ENCODE measurements at regions not wholly inside any gene's neighbourhood (a gene's known extent, or its start where the extent isn't known, plus 50 kb on each side); places are given as distances from the start of the nearest gene placed in this dataset.
A peak's percentile ranks its signal among the peaks of the same experiment; 100 is the strongest.
"Not testable (repeated sequence)": the region's sequence is repeated elsewhere in the genome, so short reads cannot be mapped to it uniquely, and the experiment has no call there.

DNA sequence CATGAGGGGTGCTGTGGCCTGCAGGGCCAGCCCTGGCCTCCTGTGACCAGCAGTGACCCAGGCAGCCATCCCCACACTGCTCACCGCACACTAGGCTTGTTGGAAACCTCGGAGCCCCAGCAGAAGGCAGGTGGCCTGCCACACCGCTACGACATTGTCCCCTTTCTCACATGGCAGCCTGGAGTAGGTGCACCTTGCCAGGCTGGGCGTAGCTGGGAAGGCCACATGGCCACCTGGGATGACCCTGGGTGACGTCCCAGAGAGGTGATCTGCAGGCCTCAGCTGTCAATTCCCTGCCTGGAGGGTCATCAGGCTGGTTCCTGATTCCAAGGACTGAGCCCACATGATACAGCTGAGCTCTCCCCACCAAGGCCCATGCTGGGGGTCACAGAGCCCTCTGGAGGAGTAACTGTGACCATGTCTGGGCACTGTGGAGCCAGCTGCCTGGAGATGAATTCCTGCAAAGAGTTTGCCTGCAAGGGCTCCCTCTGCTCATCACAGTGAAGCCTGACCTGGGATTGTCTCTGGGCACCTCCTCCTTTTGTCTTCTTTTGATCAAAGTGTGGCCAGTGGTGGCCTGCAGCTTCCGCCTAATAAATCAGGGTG lies 119.6 kb upstream of the OTOS start:
- in situ Hi-C loops (cut with HindIII; ENCODE audit: low pct_ligation_motif_present, low pct_unique_long_range_greater_than_20kb, low sequenced_read_pairs): no loop called here
- no peak for DNase-seq

GRCh38 chr2:240260664-240261063 lies 120.2 kb upstream of the OTOS start:
- DNase-seq: no peak
- in situ Hi-C loops (cut with HindIII; ENCODE audit: low pct_ligation_motif_present, low pct_unique_long_range_greater_than_20kb, low sequenced_read_pairs): no loop called here

GRCh38 chr2:240262578-240262977 lies 122.1 kb upstream of the OTOS start:
- DNase-seq; in situ Hi-C loops (cut with HindIII; ENCODE audit: low pct_ligation_motif_present, low pct_unique_long_range_greater_than_20kb, low sequenced_read_pairs): not testable (repeated sequence)

- no peak for DNase-seq
Measured at GRCh38 chr2:240269380-240269779, 128.9 kb upstream of the OTOS start.

DNA sequence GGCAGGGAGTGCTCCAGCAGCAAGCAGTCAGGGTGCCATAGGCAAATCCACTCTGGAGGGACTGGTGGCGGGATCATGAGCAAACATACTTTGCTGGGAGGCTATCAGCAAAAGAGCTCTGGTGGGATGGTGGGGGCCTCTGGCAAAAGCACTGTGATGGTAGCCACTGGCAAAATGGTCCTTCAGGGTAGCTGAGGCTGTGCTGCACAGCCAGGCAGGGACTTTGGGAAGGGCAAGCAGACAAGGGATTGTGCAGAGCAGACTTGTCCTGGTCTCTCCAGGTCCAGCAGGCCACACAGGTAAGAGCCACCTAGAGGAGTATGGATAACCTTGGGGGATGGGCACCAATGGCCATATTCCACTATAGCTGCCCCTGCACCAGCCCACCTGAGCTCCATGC lies 129.4 kb upstream of the OTOS start:
- no peak for DNase-seq
- in situ Hi-C loops (cut with HindIII; ENCODE audit: low pct_ligation_motif_present, low pct_unique_long_range_greater_than_20kb, low sequenced_read_pairs): no loop called here

More at GRCh38 chr2:240269380-240269779, 128.9 kb upstream of the OTOS start:
- in situ Hi-C loops (cut with HindIII; ENCODE audit: low pct_ligation_motif_present, low pct_unique_long_range_greater_than_20kb, low sequenced_read_pairs): no loop called here

DNA sequence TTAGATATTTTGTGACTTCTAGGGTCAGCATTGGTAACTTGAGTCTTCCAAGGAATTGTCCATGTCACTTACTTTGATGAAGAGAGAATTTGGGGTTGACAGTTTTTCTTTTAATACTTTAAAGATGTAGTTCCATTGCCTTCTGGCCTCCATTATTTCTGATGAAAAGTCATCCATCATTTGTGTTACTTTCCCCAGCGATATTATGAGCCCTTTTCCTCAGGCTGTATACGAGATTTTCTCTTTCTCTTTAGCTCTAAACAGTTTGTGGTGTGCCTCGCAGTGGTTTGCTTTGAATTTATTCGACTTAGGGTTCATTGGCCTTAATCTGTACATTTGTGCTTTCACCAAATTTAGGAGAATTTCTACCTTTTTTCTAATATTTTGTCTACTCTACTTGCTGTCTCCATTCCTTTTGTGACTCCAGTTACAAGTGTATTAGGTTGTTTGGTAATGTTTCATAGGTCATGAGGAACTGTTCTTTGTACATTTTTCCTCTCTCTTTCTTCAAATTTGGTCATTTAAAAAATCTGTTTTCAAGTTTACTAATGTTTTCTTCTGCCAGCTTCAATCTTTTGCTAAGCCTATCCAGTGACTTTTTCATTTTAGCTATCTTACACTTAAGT lies 131.4 kb upstream of the OTOS start:
- in situ Hi-C loops (cut with HindIII; ENCODE audit: low pct_ligation_motif_present, low pct_unique_long_range_greater_than_20kb, low sequenced_read_pairs): no loop called here

GRCh38 chr2:240275386-240275785 lies 134.9 kb upstream of the OTOS start:
- DNase-seq: no peak
- in situ Hi-C loops (cut with HindIII; ENCODE audit: low pct_ligation_motif_present, low pct_unique_long_range_greater_than_20kb, low sequenced_read_pairs): no loop called here

More for the DNA sequence above, 131.4 kb upstream of the OTOS start:
- DNase-seq: no peak

GRCh38 chr2:240277073-240277806 lies 136.8 kb upstream of the OTOS start:
- DNase-seq: no peak
- in situ Hi-C loops (cut with HindIII; ENCODE audit: low pct_ligation_motif_present, low pct_unique_long_range_greater_than_20kb, low sequenced_read_pairs): no loop called here

DNA sequence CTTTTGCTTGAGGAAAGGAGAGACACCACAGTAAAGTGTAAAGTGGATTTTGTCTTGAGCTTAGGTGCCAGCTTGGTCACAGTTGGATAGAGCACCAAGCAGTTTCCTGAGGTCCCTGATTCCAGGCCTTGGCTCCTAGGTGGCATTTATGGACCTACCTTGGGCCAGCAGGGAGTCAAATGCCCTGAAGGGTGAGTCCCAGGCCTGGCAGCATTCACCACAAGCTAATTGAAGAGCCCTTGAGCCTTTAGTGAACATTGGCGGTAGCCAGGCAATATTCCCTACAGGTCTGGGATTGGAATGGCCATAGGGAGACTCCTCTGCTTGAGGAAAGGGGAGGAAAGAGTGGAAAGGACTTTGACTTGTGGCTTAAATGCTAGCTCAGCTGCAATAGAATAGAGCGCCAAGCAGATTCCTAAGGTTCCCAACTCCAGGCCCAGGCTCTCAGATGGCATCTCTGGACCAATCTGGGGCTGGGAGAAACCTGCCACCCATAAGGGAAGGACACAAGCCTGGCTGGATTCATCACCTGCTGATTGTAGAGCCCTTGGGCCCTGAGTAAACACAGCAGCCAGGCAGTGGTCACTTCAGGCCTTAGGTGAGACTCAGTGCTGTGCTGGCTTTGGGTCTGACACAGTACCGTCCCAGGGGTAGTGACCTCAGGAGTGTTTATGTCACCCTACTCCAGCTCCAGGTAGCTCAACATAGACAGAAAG lies 137.5 kb upstream of the OTOS start:
- no peak for DNase-seq
- in situ Hi-C loops (cut with HindIII; ENCODE audit: low pct_ligation_motif_present, low pct_unique_long_range_greater_than_20kb, low sequenced_read_pairs): no loop called here

- in situ Hi-C loops (cut with HindIII; ENCODE audit: low pct_ligation_motif_present, low pct_unique_long_range_greater_than_20kb, low sequenced_read_pairs): no loop called here
- DNase-seq: no peak
Measured at GRCh38 chr2:240278661-240279060, 138.2 kb upstream of the OTOS start.

DNA sequence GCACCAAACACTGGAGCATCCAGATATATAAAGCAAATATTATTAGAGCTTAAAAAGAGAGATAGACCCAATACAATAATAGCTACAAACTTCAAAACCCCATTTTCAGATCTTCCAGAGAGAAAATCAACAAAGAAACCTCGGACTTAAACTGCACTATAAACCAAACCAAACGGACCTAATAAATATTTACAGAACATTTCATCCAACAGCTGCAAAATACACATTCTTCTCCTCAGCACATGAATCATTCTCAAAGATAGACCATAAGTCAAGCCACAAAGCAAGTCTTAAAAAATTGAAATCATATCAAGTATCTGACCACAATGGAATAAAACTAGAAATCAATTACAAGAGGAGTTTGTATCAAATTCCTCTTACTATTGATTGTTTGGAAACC lies 140.2 kb upstream of the OTOS start:
- in situ Hi-C loops (cut with HindIII; ENCODE audit: low pct_ligation_motif_present, low pct_unique_long_range_greater_than_20kb, low sequenced_read_pairs): no loop called here

GRCh38 chr2:240284503-240285259 lies 144.2 kb upstream of the OTOS start:
- no peak for DNase-seq
- in situ Hi-C loops (cut with HindIII; ENCODE audit: low pct_ligation_motif_present, low pct_unique_long_range_greater_than_20kb, low sequenced_read_pairs): no loop called here

More for the DNA sequence above, 140.2 kb upstream of the OTOS start:
- no peak for DNase-seq

GRCh38 chr2:240285725-240286124 lies 145.3 kb upstream of the OTOS start:
- DNase-seq: no peak
- in situ Hi-C loops (cut with HindIII; ENCODE audit: low pct_ligation_motif_present, low pct_unique_long_range_greater_than_20kb, low sequenced_read_pairs): no loop called here

GRCh38 chr2:240286596-240286995 lies 146.1 kb upstream of the OTOS start:
- DNase-seq: no peak
- in situ Hi-C loops (cut with HindIII; ENCODE audit: low pct_ligation_motif_present, low pct_unique_long_range_greater_than_20kb, low sequenced_read_pairs): no loop called here

- no peak for DNase-seq
- in situ Hi-C loops (cut with HindIII; ENCODE audit: low pct_ligation_motif_present, low pct_unique_long_range_greater_than_20kb, low sequenced_read_pairs): no loop called here
Measured at GRCh38 chr2:240287011-240287410, 146.6 kb upstream of the OTOS start.

DNA sequence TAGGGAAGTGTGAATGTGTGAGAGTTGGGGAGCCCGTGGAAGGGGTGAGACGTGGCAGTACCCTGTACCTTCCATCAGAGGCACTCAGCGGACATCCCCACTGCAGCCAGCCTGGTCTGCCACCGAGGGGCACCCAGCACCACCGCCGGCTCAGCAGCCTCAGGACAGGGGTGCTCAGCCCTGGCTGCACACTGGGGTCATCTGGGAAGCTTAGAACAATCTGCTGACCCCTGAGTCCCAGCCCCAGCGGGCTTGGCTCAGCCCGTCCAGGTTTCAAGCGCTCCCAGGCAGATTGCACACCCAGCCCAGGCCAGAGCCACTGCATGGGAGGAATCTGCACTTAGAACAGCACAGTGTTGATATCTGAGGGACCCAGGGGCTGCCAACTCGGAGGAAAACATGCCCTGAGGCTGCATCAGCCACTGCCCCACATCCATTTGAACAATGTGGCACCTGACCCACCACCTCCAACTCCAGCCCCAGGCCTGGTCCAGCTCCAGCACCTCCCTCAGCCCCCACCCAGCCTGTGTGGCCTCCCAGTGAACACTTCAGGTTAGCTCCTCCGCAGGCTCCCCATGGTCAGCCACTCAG lies 147.1 kb upstream of the OTOS start:
- in situ Hi-C loops (cut with HindIII; ENCODE audit: low pct_ligation_motif_present, low pct_unique_long_range_greater_than_20kb, low sequenced_read_pairs): no loop called here
- DNase-seq: peak; percentile 4

DNA sequence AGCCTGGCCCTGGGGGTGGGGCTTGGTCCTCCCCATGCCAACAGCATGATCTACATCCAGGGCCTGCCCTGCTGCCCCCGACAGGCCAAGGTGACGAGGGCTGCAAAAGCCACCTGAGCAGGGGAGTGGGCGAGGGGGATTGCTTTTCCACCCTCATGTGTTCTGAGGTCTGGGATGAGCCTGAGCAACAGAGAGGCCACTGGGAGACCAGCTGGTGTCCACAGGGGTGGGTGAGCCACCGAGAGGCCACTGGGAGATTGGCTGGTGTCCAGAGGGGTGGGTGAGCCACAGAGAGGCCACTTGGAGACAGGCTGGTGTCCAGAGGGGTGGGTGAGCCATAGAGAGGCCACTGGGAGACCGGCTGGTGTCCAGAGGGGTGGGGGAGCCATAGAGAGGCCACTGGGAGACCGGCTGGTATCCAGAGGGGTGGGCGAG lies 147.4 kb upstream of the GPC1 start:
- in situ Hi-C loops (cut with HindIII; ENCODE audit: low pct_ligation_motif_present, low pct_unique_long_range_greater_than_20kb, low sequenced_read_pairs): no loop called here

DNA sequence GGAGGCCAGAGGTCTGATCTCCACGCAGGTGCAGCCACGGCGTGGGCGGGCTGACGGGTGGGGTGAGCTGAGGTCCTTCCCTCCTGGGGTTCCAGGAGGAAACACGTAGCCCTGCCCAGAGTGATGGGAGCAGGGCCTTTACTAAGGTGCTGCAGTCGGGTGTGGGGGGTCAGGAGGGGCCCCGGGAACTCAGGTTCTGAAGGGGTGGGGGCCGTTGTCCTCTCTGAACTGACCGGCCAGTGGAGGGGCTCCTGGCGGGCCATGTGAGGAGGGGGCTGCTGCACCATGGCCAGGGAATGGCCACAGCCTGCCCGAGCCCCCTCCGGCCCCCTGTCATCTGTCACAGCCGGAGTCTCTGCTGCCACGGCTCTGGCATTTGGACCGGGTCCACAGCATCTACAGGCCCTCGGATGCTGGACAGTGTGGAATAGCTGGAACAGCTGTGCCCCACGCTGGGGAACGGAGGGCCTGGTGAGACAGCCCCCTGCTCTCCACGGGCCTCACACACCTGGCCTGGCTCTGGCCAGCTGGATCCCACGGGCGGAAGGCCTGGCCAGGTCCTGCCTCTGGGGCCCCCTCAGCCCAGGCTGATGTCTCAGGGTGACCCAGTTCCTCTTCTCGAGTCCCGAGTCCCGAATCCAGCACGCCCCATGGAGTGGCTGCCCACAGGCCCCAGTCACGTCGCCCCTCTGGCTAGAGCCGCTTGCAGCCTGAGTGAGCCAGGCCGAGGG lies 145.6 kb upstream of the GPC1 start:
- no peak for DNase-seq

More for the DNA sequence above, 147.4 kb upstream of the GPC1 start:
- no peak for DNase-seq

More for the DNA sequence above, 145.6 kb upstream of the GPC1 start:
- in situ Hi-C loops (cut with HindIII; ENCODE audit: low pct_ligation_motif_present, low pct_unique_long_range_greater_than_20kb, low sequenced_read_pairs): no loop called here
